ENCODE measurements at regions not wholly inside any gene's neighbourhood (a gene's known extent, or its start where the extent isn't known, plus 50 kb on each side); places are given as distances from the start of the nearest gene placed in this dataset.

DNA sequence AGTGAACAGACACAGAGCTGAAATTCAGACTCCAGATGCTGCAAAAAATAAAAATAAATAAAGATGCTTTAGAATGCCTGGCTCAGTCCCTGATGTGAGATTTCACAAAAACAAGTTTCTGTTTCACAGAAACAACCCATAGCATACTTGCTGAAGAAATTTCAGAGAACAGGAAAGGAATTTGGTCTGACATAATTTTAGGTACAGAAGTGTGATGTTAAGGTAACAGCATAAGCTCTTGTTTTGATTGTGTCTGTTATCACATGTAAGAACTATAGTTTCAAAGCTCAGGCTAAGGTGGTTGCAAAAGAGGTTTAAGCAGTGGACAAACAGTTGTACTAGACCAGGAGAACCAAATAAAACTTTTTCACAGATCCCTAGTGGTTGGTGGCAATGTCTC, 152.1 kb downstream of the PTGER3 start:
- no peak for DNase-seq

DNA sequence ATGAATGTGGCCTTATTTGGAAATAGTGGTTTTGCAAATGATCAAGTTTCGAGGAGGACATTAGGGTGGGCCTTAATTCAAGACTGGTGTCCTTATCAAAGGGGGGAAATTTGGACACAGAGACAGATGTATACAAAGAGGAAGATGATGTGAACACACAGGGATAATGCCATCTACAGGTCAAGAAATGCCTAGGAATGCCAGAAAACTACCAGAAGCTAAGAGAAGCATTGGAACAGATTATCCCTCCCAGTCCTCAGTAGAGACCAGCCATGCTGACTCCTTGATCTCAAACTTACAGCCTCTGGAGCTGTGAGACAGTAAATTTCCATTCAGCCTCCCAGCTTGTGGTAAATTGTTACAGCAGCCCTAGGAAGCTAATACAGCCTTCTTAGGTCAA, 151.4 kb downstream of the PTGER3 start:
- no peak for DNase-seq

DNA sequence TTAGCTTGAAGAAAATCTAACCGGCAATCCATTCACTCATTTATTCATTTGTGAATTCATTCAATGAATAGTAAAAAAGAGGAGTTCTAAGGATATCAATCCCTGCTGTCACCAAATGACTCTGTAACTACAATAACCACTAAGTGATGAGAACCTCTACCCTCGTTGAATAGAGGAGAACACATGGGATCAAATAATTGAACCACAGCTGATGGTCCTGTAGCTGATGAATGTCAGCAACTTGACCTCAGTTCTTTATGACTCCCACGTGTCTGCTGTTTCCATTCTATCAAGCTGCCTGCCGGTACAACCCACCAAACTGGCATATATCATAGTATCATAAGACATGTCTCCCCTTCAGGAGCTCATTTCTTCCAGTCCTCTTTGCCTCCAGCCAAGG, 150.3 kb downstream of the PTGER3 start:
- DNase-seq = no peak

DNA sequence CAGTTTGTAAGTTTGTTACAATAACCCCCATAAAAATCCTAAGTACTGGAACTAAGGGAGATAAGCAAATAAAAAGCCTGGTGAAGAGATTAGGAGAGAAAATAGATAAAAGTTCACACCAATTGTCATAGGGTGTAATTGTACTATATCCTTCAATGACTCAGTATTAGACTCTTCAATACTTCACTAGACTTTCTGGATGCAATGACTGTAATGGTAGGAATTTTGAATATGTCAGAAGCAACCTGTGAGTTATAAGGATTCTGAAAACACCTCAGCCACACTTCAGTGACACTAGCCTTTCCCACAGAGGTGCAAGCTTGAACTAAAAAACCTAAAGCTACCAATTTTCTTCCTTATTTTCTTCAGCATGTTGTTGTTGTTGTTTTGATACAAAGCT, 147.9 kb downstream of the PTGER3 start:
- no peak for DNase-seq

DNA sequence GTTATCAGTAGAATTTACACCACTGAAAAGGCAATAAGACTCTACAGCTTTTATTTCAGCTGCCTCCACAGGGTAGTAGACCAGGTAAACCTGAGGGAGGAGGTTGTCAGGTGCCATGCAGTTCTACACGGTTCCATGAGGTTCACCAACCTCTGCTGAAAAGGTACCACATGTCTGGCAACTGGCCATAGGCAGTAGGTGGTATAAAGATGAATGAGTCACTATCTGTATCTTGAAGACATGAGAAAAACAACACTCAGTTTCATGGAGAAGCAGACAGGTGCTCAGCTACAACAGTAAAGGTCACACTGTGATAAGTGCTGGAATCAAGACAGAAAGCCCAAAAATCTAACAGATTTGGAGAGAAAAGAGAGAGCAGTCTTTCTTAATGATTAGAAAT, 145.4 kb downstream of the PTGER3 start:
- no peak for DNase-seq

DNA sequence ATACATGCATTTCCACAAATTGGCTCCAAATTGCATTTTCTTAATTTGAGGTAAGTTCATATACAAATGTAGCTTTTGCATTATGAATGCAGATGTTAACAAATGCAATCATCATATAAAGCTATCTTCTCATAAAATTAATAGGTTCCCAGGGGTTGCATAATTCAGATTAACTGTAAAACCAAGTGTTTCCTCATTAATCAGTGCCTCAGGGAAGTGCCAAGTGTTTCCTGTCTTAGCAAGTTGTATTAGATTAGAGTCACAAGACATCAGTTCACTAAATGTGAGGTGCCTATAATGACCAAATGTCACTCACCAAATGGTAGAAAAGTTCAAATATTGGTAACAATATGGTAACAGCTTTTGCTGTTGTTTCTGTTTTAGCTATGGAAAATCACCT, 140.8 kb downstream of the PTGER3 start:
- DNase-seq = no peak

DNA sequence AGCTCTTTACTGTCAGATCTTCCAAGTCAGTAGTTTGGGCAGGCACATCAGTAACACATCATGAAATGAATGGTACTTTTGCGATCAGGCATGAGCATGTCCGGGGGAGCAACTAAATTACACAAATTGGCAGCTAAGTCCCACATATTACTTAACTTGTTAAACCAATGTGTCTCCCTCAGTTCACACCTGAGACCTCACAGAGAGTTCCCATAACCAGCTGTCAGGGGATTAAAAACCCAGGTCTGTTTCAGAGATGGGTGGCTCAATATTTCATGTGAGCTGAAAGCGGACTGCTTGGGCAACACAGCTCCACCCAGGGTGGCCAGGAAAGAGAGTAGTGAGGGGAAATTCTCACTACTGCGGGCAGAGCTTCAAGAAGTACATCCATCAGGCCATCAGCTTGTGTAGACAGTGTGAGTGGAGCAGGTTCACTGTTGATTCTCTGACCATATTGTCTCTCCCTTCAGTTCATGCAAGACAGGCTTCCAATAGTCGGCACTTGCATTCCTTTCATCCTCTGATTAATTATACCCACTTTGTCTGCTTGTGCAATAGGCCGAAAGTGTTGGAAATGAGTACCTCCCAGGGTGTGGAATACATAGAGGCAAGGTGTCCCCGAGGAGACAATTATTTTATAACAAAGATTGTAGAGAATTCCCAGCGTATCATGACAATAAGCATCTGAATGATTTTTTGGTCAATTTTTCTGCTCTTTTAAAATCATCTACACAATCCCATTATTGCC, 139.9 kb downstream of the PTGER3 start:
- DNase-seq = no peak

DNA sequence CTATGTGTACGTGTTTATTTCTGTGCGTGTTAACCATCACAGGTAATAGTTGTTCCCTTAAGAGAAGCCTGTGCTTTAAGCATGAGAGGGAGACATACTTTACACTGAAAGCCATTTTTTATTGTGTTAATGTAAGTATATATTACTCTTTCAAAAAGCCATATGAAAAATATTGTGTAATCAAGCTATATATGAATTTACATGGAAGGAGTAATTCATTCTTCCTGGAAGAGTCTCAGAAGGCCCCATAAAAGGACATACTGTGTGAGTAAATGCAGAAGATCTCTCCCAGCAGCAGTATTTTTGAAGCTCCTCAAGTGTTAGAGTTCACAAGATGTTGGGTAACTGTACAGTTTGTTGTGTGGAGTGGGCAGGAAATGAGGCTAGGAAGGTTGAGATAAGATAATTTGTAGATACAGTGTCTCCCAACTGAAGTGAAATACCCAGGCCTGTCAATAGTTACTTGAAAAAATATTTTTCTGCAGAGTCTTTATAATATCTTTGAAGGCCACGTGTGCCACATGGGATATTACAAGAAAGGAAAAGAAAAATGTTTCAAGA, 138.3 kb downstream of the PTGER3 start:
- DNase-seq = no peak

DNA sequence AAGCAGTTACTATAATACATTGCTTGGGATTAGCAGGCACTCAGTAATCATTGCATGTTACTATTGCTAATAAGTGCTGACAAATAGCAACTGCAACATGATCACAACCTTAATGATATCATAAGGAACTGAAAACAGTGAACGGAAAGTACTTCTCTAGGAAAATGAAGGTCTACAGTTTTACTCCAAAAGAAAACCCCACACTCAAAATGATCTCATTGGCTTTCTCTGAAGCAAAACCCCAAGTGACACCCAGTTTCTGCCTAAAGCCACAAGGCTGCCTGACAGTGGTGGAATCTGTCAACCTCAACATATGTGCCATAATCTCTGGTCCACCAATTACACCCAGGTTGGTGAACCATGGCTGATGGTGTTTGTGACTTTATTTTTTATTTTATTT, 137.6 kb downstream of the PTGER3 start:
- no peak for DNase-seq

DNA sequence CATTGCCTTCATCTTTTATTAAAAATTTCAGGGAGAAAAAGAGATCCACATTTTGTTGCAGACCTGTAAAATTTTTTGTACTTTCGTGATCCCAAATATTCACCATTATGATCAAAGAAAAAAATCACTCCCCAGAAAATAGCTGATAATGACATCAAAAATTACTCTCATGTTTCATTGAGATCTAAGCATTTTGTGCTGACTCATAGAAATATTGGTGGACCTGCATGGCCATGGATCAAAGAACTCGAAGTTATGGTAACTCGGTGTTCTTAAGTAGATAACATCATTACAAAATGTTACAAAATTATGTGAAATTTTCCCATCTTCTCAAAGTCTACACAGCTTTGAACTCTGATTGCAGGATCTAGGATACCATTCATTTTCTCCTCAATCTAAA, 135.8 kb downstream of the PTGER3 start:
- no peak for DNase-seq

DNA sequence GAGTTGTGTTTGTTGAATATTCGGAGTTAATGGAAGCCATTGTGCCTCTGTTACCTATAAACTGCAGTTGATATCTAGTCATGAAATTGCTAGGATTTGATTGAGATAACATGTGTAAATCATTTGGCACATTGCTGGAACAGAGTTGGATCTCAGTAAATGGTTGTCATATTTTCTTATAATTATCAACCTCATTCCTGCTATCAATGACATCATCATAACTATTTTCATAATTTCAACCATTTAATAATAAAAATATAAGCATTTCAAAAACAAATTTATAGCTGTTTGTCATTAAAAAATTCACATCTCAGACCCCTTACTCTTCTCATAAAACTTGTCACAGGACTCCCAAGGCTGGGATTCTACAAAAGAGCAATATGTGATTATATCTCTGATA, 133.4 kb downstream of the PTGER3 start:
- DNase-seq = no peak

DNA sequence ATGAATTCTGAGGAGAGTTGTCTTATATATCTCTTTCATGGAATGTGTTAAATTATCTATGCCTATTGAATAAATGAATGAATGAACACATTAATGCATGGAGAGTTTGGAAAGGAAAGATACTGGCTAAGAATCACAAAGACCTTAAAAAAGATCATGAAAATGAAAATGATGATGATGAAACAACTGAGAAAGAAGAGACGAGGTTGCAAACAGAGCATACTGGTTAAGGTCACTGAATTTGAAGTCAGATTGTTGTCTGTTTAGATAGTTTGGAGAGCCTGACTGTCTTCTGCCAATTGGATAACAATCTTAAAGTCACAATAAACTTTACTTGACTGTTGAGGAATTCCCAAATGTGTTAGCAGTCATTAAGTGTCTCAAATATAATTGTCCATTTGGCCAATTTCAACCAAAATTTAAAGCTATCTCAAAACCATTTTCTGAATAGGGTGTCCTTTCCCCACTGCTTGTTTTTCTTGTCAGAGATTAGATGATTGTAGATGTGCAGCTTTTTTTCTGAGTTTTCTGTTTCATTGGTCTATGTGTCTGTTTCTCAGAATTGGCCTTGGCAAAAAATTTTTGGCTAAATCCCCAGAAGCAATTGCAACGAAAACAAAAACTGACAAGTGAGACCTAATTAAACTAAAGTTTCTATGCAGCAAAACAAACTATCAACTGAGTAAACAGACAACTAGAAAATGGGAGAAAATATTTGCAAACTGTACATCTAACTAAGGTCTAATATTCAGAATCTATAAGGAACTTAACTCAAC, 132.2 kb downstream of the PTGER3 start:
- no peak for DNase-seq

DNA sequence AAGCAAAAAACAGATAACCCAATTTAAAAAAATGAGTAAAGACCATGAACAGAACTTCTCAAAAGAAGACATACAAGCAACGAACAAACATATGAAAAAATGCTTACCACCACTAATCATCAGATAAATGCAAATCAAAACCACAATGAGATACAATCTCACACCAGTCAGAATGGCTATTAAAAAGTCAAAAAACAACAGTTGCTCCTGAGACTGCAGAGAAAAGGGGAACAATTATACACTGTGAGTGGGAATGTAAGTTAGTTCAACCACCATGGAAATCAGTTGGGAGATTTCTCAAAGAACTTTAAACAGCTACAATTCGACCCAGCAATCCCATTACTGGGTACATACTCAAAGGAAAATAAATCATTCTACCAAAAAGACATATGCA, 131.6 kb downstream of the PTGER3 start:
- DNase-seq = no peak

DNA sequence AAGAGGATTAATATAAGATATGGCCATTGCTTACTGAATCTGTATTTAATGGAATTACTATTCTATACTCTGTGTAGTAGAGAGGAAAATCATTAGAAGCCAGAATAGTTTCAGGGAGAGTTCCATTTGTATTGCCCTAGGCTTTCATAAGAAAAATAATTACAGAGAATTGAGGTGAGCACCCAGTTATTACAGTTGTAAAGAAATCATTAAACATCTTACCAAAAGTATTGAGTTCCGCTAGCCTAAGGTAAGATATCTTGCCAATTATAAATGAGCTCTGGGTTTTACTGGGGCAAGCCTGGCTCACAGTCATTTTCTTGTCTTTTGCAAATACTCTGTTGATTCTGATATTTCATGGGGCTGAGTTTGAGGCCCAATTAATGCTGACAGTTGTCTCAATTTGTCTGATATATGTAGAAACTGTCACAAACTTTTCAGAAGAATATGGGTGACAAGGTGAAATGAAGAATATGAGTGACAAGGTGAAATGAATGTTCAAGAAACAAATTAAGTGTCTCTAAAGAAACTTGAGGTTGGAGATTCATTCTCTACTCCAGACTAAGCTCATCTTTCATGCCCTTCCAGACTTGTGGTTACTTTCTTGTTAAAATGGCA, 127.8 kb downstream of the PTGER3 start:
- DNase-seq = no peak
